ENCODE measurements at regions not wholly inside any gene's neighbourhood (a gene's known extent, or its start where the extent isn't known, plus 50 kb on each side); places are given as distances from the start of the nearest gene placed in this dataset.

GRCh38 chr14:97251491-97252155 lies 454.4 kb downstream of the VRK1 start:
- TF ChIP-seq CTCF (IDR thresholded peaks at IDR 0.05) (no peak), POLR2AphosphoS5 (IDR thresholded peaks at IDR 0.05) (no peak)

All from breast epithelium (tissue), 3 donors.